K562 (cell line): ENCODE measurements at regions not wholly inside any gene's neighbourhood (a gene's known extent, or its start where the extent isn't known, plus 50 kb on each side); places are given as distances from the start of the nearest gene placed in this dataset.

Experiments
- ATAC-seq: fragments of 200-7000 bp; cut with Tn5 transposase; 3 replicates; pipeline ENCODE4 v1.9.1; 2020; ENCODE audit warnings: moderate library complexity
- BruUV-seq: library from RNA; stranded (reverse); fragments of 400-500 nt; replicated peaks from 2 replicates; lab custom pipeline; 2021; lab: Mats Ljungman, UMichigan
- CTCF ChIA-PET: fragments of 300-600 bp; formaldehyde crosslinking; extraction: SDS; loops from one replicate; lab custom pipeline; 2021; ENCODE audit warnings: low intra/inter-chr PET ratio; lab: Yijun Ruan, JAX
- POLR2A ChIA-PET: fragments of 300-600, 350-650 bp; sonication (Branson Sonifier 250); formaldehyde crosslinking; extraction: SDS; loops from one replicate; lab custom pipeline; 2021; ENCODE audit warnings: antibody characterized with exemption, inconsistent platforms; lab: Yijun Ruan, JAX
- DNase-seq, 4 experiments: peaks; one replicate each; pipeline versions ENCODE4 v3.0.0 to v3.0.0-alpha.2; 2011 to 2018; ENCODE audit warnings: low spot score in 3 of 4, mixed read lengths in 3 of 4; ENCODE audit errors: extremely low read depth in 1 of 4
- FAIRE-seq: peaks from 2 replicates; lab custom pipeline; 2011; peaks lifted over from hg19 to GRCh38; lab: Jason Lieb, UNC
- H2AFZ ChIP-seq: 2 replicates; pipeline ENCODE4 v1.6.0; 2011; ENCODE audit warnings: low read depth, low read length, control low read depth, inconsistent platforms
- H3K27ac ChIP-seq: fragments of 200-600 bp; 3 replicates; pipeline ENCODE4 v1.8.0; 2011; ENCODE audit warnings: low read depth, mild to moderate bottlenecking, control low read depth, inconsistent platforms, low read length, moderate library complexity, mixed read lengths; ENCODE audit errors: extremely low read depth
- H3K27me3 ChIP-seq, 2 experiments: fragments of 300-600 bp in 1 of 2; 2 replicates in 1 of 2; 3 replicates in 1 of 2; pipeline versions ENCODE4 v1.6.0 to v1.8.0; 2011; ENCODE audit warnings: inconsistent platforms in 2 of 2, low read length in 2 of 2, mild to moderate bottlenecking in 1 of 2, mixed read lengths in 1 of 2, moderate library complexity in 1 of 2; ENCODE audit not compliant: control insufficient read depth in 2 of 2, insufficient read depth in 2 of 2
- H3K36me3 ChIP-seq: fragments of 300-600 bp; 3 replicates; pipeline ENCODE4 v1.8.0; 2011; ENCODE audit warnings: mild to moderate bottlenecking, low read length, inconsistent platforms; ENCODE audit not compliant: control insufficient read depth, insufficient read depth
- H3K4me1 ChIP-seq, 2 experiments: fragments of 200-600 bp in 1 of 2; replicated peaks in 1 of 2; 2 replicates in 1 of 2; 3 replicates in 1 of 2; pipeline versions ENCODE4 v1.5.1 to v1.8.0; 2011; ENCODE audit warnings: inconsistent platforms in 2 of 2, low read length in 2 of 2, mild to moderate bottlenecking in 1 of 2, mixed read lengths in 1 of 2, moderate library complexity in 1 of 2; ENCODE audit not compliant: control insufficient read depth in 2 of 2, insufficient read depth in 2 of 2
- H3K4me2 ChIP-seq: 2 replicates; pipeline ENCODE4 v1.6.1; 2011; ENCODE audit warnings: low read length, control low read depth, inconsistent platforms, mixed read lengths; ENCODE audit not compliant: insufficient read depth
- H3K4me3 ChIP-seq: fragments of 200-600 bp; sonication (generic), shearing (Covaris generic); 2 replicates; pipeline ENCODE4 v1.5.1; 2016; ENCODE audit warnings: control low read depth, inconsistent platforms
- H3K79me2 ChIP-seq: fragments of 200-600 bp; 3 replicates; pipeline ENCODE4 v1.8.0; 2011; ENCODE audit warnings: low read length, inconsistent platforms; ENCODE audit not compliant: control insufficient read depth, insufficient read depth
- H3K9ac ChIP-seq, 2 experiments: 2 replicates each; pipeline versions ENCODE4 v1.6.0 to v1.6.1; 2011; ENCODE audit warnings: low read depth in 2 of 2, low read length in 2 of 2, control low read depth in 1 of 2, inconsistent platforms in 1 of 2, mild to moderate bottlenecking in 1 of 2, mixed read lengths in 1 of 2; ENCODE audit not compliant: insufficient read depth in 1 of 2
- H3K9me1 ChIP-seq: one replicate; pipeline ENCODE4 v1.6.0; 2011; ENCODE audit warnings: inconsistent platforms, mild to moderate bottlenecking, low read length, moderate library complexity; ENCODE audit not compliant: control insufficient read depth, insufficient read depth
- H3K9me3 ChIP-seq: replicated peaks from 2 replicates; pipeline ENCODE4 v1.5.1; 2011; ENCODE audit warnings: low read depth, low read length, inconsistent platforms; ENCODE audit not compliant: control insufficient read depth, insufficient read depth
- H4K20me1 ChIP-seq: replicated peaks from 2 replicates; pipeline ENCODE4 v1.6.1; 2011; ENCODE audit warnings: low read length, inconsistent platforms, mixed read lengths; ENCODE audit not compliant: control insufficient read depth, insufficient read depth
- CREM ChIP-seq: IDR thresholded peaks from 2 replicates; pipeline ENCODE4 v1.6.1; 2014; ENCODE audit warnings: antibody characterized with exemption, low read depth
- CUX1 ChIP-seq: fragments of 200-800 bp; sonication (Bioruptor generic); IDR thresholded peaks from 2 replicates; pipeline ENCODE4 v1.6.1; 2016; ENCODE audit warnings: missing genetic modification characterization, missing compliant biosample characterization
- DNMT1 ChIP-seq: fragments of 450-650 bp; IDR thresholded peaks from 2 replicates; pipeline ENCODE4 v1.6.1; 2016; ENCODE audit warnings: antibody characterized with exemption, mild to moderate bottlenecking
- FIP1L1 ChIP-seq: fragments of 200-400 bp; formaldehyde crosslinking; IDR thresholded peaks from 2 replicates; pipeline ENCODE4 v1.6.1; 2018; ENCODE audit warnings: mild to moderate bottlenecking, low read depth, low read length; ENCODE audit not compliant: poor library complexity, severe bottlenecking
- JUN ChIP-seq, 2 experiments: sonication (generic) in 1 of 2; formaldehyde crosslinking in 1 of 2; IDR thresholded peaks; 2 replicates each; pipeline versions ENCODE4 v1.6.1 to v1.8.0; 2012 to 2022; ENCODE audit warnings: borderline replicate concordance in 2 of 2, mild to moderate bottlenecking in 2 of 2, improper control_type of control experiment in 1 of 2, low read depth in 1 of 2, low read length in 1 of 2, missing genetic modification reagents in 1 of 2
- MAFK ChIP-seq: IDR thresholded peaks from 2 replicates; pipeline ENCODE4 v1.6.1; 2011; ENCODE audit warnings: low read length, improper control_type of control experiment
- NEUROD1 ChIP-seq: fragments of 150-350 bp; IDR thresholded peaks from 2 replicates; pipeline ENCODE4 v1.6.1; 2014; ENCODE audit warnings: borderline replicate concordance, low read length, low read depth; ENCODE audit not compliant: partially characterized antibody
- NFYB ChIP-seq: IDR thresholded peaks from 2 replicates; pipeline ENCODE4 v1.6.1; 2011; ENCODE audit warnings: mild to moderate bottlenecking, moderate library complexity; ENCODE audit not compliant: insufficient read length; ENCODE audit errors: extremely low read depth
- PREB ChIP-seq: sonication (generic); formaldehyde crosslinking; IDR thresholded peaks from 2 replicates; pipeline ENCODE4 v1.8.1; 2023; ENCODE audit warnings: mild to moderate bottlenecking, missing genetic modification reagents
- SETDB1 ChIP-seq: IDR thresholded peaks from one replicate; pipeline ENCODE4 v1.6.1; 2012; ENCODE audit warnings: low read length, control low read depth, inconsistent platforms
- TAL1 ChIP-seq: fragments of 450-650 bp; IDR thresholded peaks from 2 replicates; pipeline ENCODE4 v1.6.1; 2016; ENCODE audit warnings: mild to moderate bottlenecking
- ZNF165 ChIP-seq: fragments of 250-450 bp; sonication (Bioruptor Pico); IDR thresholded peaks from 2 replicates; pipeline ENCODE4 v1.4.0; 2020; ENCODE audit warnings: borderline replicate concordance
- ZNF717 ChIP-seq: fragments of 250-450 bp; sonication (Bioruptor Pico); IDR thresholded peaks from 2 replicates; pipeline ENCODE4 v1.5.0; 2021
- ZNF780A ChIP-seq: fragments of 250-450 bp; sonication (Bioruptor Pico); IDR thresholded peaks from 2 replicates; pipeline ENCODE4 v1.5.0; 2021; ENCODE audit warnings: mild to moderate bottlenecking
- WGBS: fragments of 100-300 bp; shearing (Covaris generic); methylation state at CpG from one replicate; pipeline ENCODE4 v1.1.6; 2016; ENCODE audit warnings: low coverage, mixed read lengths; ENCODE audit not compliant: insufficient coverage; ENCODE audit errors: missing lambda C conversion rate; 5-methylcytosine and 5-hydroxymethylcytosine counted together
- in situ Hi-C: fragments of 300-500 bp; cut with MboI; formaldehyde crosslinking; loops from 4 replicates; pipeline ENCODE4 v1.15.0; 2018; ENCODE audit warnings: inconsistent platforms, mixed read lengths
- intact Hi-C: fragments of 100-400 bp; cut with micrococcal nuclease; formaldehyde crosslinking; loops from 2 replicates; pipeline ENCODE4 v1.14.2; 2022
- TF ChIP-seq, protein P1 (sequence below): fragments of 450-650 bp; formaldehyde crosslinking; IDR thresholded peaks from 2 replicates; pipeline ENCODE4 v1.4.0; 2020; ENCODE audit warnings: mild to moderate bottlenecking, moderate library complexity

- no peak for DNase-seq
- TF ChIP-seq ZNF780A (CRISPR knock-in tag) (no peak), ZNF165 (CRISPR knock-in tag) (no peak), CREM (no peak), SETDB1 (no peak), ZNF717 (CRISPR knock-in tag) (no peak), MAFK (no peak), NEUROD1 (no peak), FIP1L1 (no peak), DNMT1 (no peak), JUN (IDR thresholded peaks at IDR 0.05; ENCODE audit: borderline replicate concordance, low read depth, low read length) (no peak), JUN (CRISPR knock-in tag; IDR thresholded peaks at IDR 0.05; ENCODE audit: borderline replicate concordance) (no peak), PREB (CRISPR knock-in tag) (no peak), CUX1 (no peak), TAL1 (no peak), NFYB (no peak)
- TF ChIP-seq, protein P1, sequence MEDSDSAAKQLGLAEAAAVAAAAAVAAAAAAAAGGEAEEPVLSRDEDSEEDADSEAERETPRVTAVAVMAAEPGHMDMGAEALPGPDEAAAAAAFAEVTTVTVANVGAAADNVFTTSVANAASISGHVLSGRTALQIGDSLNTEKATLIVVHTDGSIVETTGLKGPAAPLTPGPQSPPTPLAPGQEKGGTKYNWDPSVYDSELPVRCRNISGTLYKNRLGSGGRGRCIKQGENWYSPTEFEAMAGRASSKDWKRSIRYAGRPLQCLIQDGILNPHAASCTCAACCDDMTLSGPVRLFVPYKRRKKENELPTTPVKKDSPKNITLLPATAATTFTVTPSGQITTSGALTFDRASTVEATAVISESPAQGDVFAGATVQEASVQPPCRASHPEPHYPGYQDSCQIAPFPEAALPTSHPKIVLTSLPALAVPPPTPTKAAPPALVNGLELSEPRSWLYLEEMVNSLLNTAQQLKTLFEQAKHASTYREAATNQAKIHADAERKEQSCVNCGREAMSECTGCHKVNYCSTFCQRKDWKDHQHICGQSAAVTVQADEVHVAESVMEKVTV (CRISPR knock-in tag), result no peak
- BruUV-seq, result no TSS peak
- Histone ChIP-seq H3K79me2 (no peaks in the 10 kb centered on the region), H3K9ac (no peak overlapping the region), H3K36me3 (no peaks in the 10 kb centered on the region), H3K9me1 (no peaks in the 10 kb centered on the region), H3K27me3 (no peaks in the 10 kb centered on the region), H4K20me1 (no peaks in the 10 kb centered on the region), H3K4me3 (no peak overlapping the region), H3K4me2 (no peak overlapping the region), H2AFZ (no peak overlapping the region), H3K9me3 (no peaks in the 10 kb centered on the region), H3K27ac (no peak overlapping the region), H3K4me1 (no peaks in the 10 kb centered on the region)
- WGBS, result 2% methylated on average over 3 of the region's 3 CpGs
- ChIA-PET POLR2A (interaction anchor here (0.6 to 1.0 kb wide), 3 partner anchors 9 to 1600 kb away, joined by 3 read pairs; no protein-coding TSS in a partner anchor), CTCF (no interaction called here)
- no peak for ATAC-seq
- in situ Hi-C loops, result no loop called here
- no peak for FAIRE-seq
- intact Hi-C loops, result no loop called here
These were observed 358.9 kb downstream of the ICE1 start for GRCh38 chr5:5781335-5781734.
